HG03045 (cell line): ENCODE measurements at regions not wholly inside any gene's neighbourhood (a gene's known extent, or its start where the extent isn't known, plus 50 kb on each side); places are given as distances from the start of the nearest gene placed in this dataset.
"Not testable (repeated sequence)": the region's sequence is repeated elsewhere in the genome, so short reads cannot be mapped to it uniquely, and the experiment has no call there.

Experiments used
- ATAC-seq: cut with Tn5 transposase; IDR thresholded peaks from one replicate; pipeline ENCODE4 v1.9.1; 2021; ENCODE audit warnings: mild to moderate bottlenecking, moderate library complexity; ENCODE audit not compliant: unreplicated experiment

GRCh38 chr7:106354822-106355221, 70.0 kb upstream of the NAMPT start:
- ATAC-seq = no peak

GRCh38 chr7:106353944-106354343, 69.2 kb upstream of the NAMPT start:
- ATAC-seq = no peak

- ATAC-seq = no peak
Observed at GRCh38 chr7:106348231-106348630, 63.4 kb upstream of the NAMPT start.

DNA sequence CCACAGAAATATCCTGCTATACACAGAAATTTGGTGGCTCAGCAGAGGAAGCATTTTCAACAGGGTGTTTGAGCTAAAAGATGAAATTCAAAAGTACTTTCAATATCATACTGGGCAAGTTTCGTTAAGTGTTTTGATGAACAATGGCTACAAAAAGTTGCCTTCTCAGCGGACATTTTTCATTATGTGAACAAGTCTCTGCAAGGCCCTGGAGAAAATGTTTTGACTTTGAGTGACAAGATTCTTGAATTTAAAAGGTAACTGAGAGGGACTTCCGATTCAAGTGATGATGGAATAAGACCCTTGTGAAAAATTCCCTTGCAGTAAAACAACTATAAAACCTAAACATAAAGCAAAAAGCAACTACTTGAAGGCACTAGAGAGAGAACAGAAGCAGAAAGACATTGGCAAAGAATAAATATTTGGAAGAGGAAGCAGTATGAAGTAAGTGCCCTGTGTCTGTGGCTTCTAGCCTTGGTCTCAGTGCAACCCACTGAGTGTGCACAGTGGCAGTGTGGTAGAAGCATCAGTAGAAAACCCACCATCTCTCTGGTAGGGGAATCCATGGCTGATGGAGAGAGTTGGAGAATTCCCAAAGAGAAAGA, 62.5 kb upstream of the NAMPT start:
- ATAC-seq = no peak

DNA sequence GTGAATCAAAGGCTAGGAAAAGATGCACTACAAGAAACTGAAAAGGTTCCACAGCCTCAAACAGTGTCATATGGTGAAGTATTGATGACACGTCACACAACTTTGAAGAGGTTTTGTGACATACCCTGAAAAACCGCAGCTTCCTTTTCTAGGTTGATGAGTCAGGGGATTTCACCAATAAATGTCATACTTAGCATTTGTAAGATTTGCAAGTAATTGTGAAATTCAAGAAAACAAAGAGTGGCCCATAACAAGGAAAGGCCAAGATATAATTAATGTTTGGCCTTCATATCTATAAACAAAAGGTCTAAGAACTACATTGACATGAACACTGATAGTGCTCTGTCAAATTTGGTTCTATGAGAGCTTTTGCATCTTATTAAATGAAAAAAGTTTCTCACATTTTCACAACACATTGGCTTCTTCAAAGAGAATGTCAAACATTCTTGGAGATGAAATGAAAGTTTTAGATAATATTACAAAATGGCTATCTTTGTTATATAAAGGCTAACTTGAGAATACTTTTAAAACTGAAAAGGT, 62.0 kb upstream of the NAMPT start:
- peak; percentile 88 for ATAC-seq

DNA sequence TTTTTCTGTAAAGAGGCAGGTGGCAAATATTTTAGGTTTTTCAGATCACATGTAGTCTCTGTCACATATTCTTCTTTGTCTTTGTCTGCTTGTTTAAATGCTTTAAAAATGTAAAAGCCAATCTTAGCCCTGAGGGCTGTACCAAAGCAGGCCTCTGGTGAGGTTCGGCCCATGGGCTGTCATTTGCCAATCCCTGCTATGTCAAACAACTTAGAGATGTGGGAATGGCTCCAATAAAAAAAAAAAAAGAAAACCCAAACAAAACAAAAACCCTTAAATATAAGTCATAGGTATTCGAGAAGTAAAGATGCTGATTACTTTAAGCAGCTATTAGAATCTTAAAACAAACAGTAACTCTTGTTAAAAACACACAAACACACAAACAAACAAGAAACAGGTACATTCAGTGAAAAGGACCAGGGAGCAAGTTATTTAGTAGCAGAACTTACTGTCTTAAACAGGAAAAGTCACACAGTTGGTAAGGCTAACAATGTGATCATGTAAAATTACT, 61.4 kb upstream of the NAMPT start:
- ATAC-seq = no peak

- ATAC-seq = peak; percentile 50
Observed at GRCh38 chr7:106345421-106346166, 60.8 kb upstream of the NAMPT start.

GRCh38 chr7:106344861-106345260, 60.1 kb upstream of the NAMPT start:
- no peak for ATAC-seq

DNA sequence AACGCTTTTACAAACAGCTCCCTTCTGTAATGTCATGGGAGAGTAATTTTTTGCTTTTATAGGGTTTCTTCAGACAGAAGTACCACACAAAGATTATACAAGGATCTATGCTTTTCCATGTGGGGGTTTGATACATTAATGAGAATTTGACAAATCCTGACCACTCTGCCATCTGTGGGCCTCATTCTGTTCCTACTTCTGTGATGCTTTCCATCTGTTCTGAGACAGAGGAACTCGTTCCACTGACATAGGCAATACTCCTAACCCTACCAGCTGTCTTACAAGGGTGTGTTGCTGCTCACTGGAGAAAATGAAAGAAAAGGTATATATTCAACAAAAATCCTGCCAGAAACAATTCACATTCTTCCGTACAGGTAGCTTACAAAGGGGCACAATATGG, 59.4 kb upstream of the NAMPT start:
- no peak for ATAC-seq

- not testable (repeated sequence) for ATAC-seq
Observed at GRCh38 chr7:106342049-106342448, 57.3 kb upstream of the NAMPT start.

GRCh38 chr7:106340247-106340596, 55.4 kb upstream of the NAMPT start:
- not testable (repeated sequence) for ATAC-seq

DNA sequence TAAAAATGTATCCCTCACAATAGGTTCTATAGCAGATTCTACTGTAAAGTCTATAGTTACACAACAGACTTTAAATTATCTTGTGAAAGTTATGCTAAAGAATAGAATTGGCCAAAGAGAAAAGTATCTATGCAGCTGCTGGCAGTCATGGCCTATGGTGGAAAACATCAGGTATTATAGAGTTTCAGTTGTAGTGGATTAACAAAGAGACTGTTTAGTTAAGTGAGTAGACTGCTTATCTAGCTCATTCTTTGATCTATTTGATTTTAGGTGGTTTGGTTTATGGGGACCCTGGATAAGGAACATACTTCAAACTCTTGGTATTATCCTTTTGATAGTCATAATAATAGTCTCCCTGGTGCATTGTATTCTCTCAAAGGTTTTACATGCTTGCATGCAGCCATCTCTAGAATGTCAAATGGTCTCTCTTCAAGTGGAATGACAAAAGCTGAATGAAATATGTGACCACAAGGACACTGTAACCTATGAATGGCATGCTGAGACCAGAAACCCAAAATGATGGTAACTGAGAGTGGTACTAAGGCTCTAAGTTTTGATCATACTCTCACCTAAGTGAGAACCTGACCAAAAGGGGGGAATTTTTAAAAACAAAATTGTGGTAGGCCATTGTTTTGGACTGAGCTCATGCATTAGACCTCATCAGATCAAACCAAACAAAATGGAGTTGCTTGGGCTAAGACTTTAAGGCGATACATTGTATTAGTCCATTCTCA, 54.9 kb upstream of the NAMPT start:
- ATAC-seq = no peak

GRCh38 chr7:106337754-106338153, 53.0 kb upstream of the NAMPT start:
- ATAC-seq = no peak

- ATAC-seq = no peak
Observed at GRCh38 chr7:106335814-106336213, 51.0 kb upstream of the NAMPT start.
